HG02970 (cell line): ENCODE measurements at regions not wholly inside any gene's neighbourhood (a gene's known extent, or its start where the extent isn't known, plus 50 kb on each side); places are given as distances from the start of the nearest gene placed in this dataset.

Source experiments
- ATAC-seq: cut with Tn5 transposase; IDR thresholded peaks from one replicate; pipeline ENCODE4 v1.9.1; 2021; ENCODE audit warnings: mild to moderate bottlenecking, moderate library complexity, moderate number of reproducible peaks; ENCODE audit not compliant: unreplicated experiment, low FRiP score

DNA sequence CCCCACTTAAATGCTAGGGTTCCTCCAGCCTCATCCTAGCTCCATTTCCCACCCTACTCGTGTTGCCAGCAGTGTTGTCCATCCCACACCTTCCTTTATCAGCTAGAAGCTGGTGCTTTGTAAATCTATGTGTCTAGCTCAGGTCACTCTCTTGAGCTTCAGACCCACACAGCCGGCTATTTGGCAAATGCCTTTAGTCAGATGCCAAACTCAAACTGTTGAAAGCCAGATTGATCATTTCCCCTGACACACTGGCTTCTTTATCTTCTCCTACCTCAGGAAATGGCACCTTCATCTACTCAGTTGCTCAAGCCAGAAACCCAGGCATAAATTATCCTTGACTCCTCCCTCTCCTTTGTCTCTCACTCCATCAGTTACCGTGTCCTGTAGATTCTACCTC is 61.5 kb upstream of the TPM1 start:
- ATAC-seq = no peak

DNA sequence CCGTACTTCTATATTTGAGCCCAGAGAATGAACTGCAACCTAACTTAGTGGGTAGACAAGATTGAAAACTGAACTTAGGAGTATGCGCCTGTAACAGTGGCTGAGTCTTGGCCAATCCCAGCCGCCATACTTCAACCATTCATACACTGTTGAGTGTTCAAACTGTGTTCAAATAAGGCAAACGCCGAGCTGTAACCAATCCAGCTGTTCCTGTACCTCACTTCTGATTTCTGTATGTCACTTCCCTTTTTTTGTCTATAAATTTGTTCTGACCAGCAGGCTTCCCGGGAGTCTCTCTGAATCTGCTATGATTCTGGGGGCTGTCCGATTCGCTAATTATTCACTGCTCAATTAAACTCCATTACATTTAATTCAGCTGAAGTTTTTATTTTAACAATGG is 58.6 kb upstream of the TPM1 start:
- no peak for ATAC-seq

DNA sequence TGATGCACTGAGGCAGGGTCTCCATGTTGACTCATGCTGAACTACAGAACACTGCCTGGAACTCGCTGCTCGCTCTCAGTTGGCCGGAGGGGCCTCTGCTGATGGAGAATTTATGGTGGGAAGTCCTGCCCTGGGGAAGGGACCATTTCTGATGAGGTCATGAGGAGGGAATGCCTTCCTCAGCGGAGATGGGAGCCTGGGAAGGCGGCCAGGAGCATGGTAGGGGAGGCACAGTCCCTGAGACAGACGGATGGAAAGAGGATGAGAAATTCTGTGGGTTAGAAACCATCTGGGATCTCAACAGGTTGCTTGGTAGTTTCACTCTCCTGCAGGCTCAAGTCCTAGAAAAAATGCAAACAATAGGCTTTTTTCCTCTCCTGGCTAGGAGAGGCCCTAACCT is 56.8 kb upstream of the TPM1 start:
- no peak for ATAC-seq

GRCh38 chr15:62986948-62987347 is 55.6 kb upstream of the TPM1 start:
- no peak for ATAC-seq

DNA sequence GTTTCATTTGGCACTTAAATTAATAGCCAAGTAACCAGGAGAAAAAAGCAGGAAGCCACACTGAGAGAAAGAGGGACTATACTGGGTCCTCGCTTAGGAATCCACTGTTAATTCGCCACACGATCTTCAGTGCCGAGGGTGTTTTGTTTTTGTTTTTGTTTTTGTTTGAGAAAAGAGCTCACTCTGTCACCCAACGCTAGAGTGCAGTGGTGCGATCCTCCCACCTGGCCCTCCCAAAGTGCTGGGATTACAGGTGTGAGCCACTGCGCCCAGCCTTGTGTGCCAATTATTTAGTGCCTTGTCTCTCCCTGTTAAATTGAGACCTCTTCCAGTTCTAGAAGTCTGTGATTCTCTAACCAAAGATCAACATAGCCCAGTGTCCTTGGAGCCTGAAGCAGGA is 53.8 kb upstream of the TPM1 start:
- ATAC-seq = no peak

- ATAC-seq = no peak
These were observed 53.0 kb upstream of the TPM1 start for GRCh38 chr15:62989366-62990055.

DNA sequence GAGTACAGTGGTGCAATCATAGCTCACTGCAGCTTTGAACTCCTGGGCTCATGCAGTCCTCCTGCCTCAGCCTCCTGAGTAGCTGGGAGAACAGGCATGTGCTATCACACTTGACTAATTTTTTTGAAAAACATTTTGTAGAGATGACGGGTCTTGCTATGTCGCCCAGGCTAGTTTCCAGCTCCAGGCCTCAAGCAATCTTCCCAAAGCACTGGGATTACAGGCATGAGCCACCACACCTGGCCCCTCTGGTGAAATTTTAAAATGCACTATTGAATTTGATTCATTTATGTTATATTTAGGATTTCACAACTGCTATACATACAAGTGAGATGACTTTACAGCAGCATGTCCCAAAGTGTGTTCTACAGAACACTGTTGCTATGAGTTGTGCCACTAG is 50.8 kb upstream of the TPM1 start:
- no peak for ATAC-seq

GRCh38 chr15:62992302-62992701 is 50.2 kb upstream of the TPM1 start:
- ATAC-seq = no peak
